HL-60/S4 treated with phorbol 12-myristate 13-acetate at 8.2 ng/mL for 4 days and 3 days (cell line): ENCODE measurements at regions not wholly inside any gene's neighbourhood (a gene's known extent, or its start where the extent isn't known, plus 50 kb on each side); places are given as distances from the start of the nearest gene placed in this dataset.
"Not testable (repeated sequence)": the region's sequence is repeated elsewhere in the genome, so short reads cannot be mapped to it uniquely, and the experiment has no call there.

Source experiments
- in situ Hi-C: fragments of 300-500 bp; cut with MboI; formaldehyde crosslinking; loops from 2 replicates; pipeline ENCODE4 v1.15.0; 2022; ENCODE audit warnings: low sequenced_read_pairs

DNA sequence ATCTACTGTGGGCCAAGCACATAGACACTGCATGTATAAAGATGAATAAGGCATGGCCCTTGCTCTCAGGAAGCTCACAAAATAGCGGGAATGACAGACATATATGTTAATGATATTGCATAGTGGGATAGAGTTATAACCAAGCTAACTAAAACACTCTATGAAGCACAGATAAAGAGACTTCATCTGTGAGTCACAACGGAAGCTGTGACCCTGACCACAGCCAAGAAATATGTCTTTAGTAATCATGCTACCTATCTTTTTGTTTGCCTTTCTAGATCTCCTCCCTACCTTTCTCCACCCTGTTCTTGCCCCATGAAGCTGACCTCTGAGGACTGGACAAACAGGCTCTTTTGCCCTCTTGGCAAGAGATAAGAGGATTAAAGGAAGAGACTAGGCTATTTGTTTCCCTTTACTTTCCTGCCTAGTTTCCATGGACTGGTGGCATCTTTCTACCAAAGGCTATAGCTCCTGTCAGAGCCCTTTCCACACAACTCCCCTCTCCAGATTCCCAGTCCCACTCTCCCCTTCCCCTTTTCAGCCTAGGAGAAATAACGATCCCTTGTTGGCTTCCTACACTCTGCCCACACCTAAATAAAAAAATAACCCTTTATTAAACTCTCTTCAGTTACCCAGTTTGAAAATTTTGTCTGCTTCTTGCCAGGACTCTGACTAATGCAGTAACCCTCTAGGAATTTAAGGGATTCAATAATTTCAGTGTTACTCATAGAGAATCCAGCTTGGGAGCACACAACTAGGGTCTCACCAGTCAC lies 504.9 kb upstream of the MARCKS start:
- in situ Hi-C loops, result no loop called here

DNA sequence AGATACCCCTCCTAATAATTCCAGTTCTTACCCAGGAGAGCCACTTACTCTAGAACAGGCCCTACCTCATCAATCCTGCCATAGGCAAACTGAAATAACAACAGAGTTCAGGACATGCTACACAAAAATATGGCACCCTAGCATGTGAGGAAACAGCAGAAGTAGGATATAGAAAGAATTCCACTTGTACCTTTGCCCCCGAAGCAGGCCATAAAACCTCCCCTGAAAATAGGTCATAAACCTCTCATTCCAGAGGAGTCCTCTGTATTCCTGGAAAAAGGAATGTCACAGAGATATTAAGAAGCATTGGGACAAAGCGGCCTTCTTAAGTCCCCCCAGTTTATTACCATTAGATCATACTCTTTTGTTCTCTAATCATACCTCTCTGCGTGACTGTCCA lies 504.3 kb upstream of the MARCKS start:
- in situ Hi-C loops, result no loop called here

DNA sequence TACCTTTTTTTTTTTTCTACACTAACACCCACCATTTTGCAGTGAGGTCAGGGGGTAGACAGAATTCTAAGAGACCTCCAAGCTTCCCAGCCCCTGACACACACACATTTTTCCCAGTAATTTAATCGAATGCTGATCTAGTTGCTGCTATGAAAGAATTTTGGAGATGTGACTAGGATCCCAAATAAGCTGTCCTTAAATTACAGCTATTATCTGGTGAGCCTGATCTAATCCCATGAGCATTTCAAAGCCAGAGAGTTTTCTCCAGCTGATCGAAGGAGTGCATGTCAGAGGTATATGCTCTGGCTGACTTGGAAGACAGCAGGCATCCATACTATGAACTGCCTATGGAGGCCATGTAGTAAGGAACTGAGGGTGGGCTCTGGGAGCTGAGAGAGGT lies 503.8 kb upstream of the MARCKS start:
- in situ Hi-C loops, result no loop called here

DNA sequence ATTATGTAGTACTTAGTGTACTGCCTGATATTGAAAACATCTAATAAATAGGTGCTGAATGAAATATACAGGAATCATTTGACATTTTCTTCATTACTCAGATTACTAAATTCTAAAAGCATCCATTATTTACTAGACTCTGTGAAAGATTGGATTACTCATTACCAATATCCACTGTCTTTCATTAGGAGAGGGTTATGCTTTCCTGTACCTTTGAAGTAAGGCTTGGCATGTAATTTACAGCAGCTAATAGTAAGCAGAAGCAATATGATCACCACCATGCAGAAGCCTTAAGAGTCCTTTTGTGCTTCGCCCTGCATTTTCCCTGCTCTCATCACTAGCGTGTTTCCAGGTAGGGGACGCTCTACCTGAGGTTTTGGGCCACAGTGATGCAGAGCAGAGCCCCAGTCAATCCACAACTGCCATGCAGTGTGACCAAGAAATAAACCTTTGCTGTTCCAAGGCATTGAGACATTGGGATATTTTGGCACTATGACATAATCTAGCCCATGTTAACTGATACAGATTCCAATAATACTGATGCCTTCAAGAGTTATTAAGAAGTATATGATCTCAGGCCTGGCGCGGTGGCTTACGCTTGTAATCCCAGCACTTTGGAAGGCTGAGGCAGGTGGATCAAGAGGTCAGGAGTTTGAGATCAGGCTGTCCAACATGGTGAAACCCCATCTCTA lies 502.8 kb upstream of the MARCKS start:
- in situ Hi-C loops, result no loop called here

DNA sequence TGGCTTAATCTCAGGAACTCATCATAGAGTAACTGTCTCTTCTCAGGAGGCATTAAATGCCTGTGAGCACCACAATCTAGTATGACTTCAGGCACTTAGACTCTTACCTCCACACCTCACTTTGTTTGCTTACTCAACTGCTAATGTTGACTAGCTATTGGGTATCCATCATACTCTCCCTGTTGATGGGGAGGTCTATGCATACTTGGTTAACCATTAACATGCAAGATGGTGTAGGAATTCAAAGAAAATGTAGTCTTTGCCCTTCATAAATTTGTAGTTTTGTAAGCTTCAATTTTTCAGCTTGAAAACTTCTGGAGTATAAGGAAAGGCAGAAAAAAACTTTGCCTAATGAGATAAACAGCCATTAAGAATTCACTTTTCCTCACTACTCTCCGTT lies 501.0 kb upstream of the MARCKS start:
- in situ Hi-C loops, result no loop called here

DNA sequence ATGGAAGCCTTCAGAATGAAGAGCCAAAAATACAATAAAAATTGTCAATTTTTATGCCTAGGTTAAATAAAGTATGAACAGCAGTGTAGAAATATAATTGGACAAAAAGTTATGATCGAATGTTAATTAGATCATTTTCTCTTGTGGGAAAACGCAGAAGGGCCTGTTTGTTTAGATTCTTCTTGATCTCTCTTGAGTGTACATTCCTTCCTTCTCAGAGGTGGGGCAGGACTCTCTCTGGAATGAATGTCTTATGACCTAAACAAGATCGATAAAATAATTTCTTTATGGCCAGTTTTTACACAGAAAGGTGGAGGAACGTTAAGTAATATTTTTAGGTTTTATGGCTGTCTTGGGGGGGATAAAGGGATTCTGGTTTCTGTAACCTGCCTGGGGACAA lies 500.1 kb upstream of the MARCKS start:
- in situ Hi-C loops, result no loop called here

DNA sequence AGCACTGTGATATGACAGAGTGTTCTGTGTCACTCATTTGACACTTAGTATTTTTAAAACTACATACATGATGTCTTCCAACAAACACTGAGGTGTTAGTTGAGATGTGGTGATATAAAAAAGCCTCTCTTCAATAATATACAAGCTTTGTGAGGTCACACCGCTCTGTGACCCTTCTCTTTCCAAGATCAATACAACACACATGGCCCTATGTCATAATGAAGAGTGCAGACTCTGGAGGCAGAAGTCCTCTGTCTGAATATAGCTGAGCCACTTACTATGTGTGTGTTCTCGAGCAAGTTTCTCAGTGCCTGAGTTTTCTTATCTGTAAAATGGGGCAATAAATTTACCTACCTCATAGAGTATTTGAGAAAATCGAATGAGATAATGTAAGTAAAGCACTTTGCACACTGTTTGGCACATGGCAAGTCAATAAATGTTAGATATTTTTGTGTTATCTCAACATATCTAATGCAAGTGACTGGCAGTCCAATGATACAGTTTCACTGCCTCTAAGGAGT lies 499.0 kb upstream of the MARCKS start:
- in situ Hi-C loops, result no loop called here

DNA sequence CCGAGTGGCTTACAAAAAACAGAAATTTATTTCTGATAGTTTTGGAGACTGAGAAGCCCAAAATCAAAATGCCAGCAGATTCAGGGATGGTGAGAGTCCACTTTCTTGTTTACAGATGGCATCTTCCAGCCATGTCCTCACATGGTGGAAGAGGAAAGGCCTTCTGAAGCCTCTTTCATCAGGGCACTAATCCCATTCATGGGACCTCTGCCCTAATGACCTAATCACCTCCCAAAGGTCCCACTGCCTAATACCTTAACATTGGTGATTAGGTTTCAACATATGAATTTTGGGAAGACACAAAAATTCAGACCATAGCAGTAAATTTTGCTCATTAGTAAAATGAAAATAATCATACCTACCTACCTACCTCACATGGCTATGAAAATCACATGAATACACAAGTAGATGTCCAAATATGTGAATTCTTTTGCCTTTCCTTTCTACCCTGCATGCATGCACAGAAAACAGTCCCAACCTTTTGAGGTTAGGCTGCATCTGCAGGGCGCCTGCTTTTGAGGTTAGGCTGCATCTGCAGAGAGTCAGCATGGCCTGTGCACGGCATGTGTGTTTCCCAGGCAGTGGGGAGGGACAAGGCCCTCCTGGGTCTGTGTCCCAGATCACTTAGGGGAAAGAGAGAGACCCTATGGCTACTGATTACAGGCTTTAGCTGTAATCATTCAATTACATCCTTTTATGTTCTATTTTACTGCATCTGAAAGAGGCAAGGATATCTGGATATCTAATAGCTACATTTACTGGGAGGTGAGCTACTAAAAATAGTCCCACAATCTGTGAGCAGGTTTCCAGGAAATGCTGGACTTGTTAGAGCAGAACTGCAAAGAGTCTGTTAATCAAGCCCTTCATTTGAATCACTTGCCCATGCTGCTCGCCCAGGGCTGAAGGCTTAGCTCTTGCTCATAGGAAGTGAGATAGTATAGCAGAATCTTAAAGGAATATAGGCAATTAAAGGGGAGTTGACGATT lies 497.7 kb upstream of the MARCKS start:
- in situ Hi-C loops, result no loop called here

DNA sequence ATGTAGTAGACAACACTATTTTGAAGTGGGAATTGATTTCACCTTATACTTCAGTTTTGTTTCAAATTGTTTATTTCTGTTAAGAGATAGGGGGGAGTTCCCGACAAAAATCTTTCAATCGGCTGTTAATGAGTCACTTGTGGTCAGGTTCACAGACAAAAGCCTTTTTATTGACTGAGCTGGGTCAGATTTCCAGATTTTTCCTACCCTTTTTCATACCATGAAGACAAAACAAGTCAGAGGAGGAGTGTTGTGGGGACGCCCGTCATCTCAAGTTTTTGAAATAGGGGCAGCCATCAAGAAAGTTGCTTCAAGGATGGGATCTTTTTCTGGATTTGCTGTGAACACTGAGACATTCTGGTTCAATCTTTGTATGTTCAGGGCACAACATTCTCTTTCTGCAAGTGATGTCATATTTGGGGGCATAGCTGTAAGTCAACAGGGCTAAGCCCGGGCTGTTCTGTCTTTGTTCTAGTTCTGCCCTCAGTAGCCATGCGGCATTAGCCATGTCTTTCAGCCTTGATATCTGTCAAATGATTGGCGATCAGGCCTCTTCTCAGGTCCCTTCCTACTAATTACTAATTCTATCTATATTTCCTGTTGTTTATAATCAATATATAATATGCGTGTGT lies 496.0 kb upstream of the MARCKS start:
- in situ Hi-C loops, result no loop called here

DNA sequence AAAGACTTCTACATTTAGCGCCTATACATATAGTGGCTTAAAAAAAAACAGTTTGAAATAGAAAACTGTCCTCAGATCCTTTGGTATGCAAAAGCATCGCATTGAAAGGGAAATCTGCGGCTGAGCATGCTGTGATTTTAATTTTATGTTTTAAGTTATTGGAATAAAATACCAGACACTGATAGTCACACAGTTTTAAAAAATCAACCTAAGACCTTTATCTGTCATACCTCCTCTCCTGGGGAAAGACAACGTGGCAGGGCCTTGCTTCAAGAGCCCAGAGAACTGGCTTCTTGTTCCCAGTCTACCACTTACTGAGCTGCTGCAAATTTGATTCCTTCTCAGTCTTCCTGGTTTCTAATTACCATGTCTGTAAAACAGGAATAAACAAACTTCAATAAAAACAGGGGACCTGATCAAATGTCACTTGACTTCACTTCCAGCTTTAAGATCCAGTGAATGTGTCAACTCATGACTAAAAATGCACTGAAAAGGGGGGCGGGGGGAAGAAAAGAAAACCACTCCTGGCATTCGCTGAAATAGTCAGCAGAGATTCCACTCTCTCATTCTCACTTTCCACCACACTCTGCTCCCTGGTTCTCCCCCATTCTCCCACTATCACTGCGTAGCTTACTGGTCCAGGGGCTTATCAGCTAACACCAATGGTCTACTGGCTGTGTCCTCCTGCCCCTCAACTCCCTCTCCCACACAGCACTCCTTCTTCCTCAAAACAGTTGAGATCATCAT lies 494.7 kb upstream of the MARCKS start:
- in situ Hi-C loops, result no loop called here

DNA sequence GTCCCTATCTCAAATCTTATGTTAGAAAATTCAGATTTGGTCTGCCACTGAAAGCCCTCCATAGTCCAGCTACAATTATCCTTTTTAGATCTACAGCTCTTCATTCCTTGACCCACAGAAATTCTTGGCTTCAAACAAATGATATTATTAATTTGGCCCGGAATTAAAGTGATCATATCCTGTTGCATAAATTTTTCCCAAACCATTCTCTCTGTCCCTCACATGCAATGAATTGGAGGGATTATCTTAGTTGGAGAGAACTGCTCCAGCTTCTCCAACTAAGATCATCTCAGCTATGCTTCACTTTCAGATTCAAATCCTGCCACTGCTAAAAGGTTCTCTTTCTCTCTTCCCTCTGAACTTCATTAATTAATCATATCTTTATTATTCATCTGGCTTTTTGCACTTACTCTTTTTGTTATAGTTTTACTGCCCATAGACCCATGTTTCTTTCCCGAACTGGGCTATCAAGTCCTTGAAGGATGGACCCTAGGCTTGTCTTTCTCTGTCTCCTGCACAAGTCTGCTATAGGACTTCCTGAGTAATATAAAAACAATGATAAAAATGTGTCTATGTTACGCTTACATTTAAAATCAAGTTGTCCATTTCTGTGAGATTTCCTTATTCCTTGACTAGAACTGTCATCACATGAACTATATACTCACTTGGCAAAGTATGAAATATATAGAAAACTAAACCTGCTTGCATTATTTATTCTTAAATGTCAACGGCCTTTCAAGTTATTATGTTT lies 493.9 kb upstream of the MARCKS start:
- in situ Hi-C loops, result no loop called here

DNA sequence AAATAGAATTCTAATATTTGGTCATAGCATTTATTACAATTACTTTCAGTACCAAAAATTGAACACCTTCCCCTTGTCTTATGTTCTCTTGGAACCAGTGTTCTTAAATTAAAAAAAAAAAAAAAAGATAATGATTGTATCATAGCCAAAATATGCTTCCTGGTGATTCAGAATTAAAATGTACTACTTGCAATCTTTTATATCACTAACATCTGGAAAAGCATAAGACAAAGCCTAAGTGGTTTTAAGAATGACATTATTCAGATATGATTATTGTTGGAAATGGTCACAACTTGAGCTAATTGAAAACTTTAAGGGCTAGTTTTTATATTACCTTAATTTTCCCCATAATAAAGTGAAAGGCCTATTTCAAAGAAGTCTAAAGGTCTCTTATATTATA lies 493.3 kb upstream of the MARCKS start:
- in situ Hi-C loops, result no loop called here

DNA sequence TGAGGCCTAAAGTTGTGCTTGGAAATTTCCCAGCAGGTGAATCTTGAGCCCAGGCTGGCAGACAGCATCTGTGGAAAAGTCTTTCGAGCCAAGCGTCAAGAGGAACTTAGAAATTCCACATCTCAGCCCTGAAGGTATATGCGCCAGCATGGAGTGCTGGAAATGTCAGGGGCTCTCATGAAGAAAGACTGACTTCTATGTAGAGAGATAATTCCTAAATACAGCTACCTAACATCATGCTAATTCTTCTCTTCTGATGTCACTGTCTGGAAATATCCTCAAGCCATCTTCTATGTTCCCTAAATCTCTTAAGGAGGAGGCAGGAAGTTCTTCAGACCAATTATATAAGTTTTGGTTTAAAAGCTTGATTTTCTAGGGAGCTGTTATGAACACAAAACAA lies 492.4 kb upstream of the MARCKS start:
- in situ Hi-C loops, result no loop called here

DNA sequence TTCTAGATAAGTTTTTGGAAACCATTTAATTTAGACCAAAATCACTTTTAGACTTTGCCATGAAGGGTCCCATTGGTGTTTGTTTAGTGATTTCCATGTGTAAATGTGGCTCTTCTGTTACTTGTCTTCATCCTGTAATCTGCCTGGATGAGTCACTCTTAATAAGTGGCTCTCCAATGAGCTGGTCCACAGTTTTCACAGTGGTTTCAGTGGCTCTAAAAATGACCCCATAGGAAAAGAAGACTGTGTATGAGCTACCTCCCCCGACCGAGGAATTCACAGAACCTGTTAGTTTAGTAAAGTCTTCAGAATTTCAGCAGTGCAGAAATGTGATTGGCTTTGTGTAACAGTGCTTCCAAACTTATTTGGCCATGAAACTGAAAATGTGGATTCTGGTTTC lies 492.0 kb upstream of the MARCKS start:
- in situ Hi-C loops, result no loop called here

DNA sequence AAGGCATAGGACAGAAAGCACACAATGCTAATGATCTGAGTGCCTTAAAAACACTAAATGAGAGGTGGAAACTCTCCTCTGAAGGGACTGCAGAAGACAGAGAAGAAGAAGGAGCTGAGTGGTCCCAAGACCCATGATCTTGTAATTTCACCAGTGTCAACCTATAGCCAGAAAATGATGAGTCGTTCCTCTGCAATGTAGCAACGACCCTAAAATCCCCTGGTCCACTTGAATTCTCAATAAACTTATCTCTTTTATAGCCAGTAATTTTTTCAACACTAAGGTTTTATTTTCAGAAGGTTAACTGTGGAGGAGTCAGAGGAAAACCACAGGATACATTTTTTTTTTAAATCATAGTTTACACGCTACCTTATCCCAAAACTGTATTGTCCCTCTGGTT lies 490.6 kb upstream of the MARCKS start:
- in situ Hi-C loops, result no loop called here

DNA sequence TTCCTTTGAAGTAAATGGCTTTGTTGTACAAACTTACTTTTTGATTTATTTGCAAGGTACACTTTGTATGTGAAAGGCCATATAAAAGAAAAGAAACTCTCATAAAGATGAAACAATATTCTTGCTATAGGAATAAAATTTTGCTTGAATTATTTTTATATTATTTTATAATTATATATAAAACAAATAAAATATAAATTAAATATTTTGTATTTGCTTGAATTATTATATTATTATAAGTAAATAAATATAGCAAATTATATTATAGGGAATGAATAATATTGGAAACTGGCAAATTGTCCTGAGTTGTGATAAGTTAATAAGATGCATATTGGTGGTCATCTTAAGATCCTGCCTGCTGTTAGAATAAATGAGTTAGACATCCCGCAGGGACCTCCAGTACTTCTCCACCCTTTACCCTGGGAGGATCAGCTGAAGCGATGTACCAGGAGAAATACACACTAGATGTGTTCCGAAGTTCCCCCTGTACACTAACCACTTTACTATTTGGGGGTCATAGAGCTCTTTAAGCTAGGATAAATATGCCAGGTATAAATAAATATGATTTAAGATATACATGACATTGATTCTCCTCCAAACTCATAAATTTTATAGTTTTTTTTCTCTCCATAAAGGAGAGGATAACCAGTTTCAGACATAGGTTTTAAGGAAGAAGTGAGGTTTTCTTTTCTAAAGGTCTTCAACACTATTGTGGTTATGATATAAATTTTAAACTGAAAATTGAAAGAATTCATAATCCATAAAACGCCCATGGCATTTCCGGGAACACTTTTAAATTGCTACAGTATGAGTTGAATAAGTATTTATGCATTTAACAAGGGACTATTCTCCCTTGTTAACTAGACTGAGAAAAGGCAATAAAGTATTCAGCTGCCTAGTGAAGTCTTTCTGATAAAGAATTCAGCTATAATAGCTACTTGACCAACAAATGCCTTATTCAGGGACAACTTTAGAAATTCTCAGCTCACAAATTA lies 486.3 kb upstream of the MARCKS start:
- in situ Hi-C loops, result no loop called here

DNA sequence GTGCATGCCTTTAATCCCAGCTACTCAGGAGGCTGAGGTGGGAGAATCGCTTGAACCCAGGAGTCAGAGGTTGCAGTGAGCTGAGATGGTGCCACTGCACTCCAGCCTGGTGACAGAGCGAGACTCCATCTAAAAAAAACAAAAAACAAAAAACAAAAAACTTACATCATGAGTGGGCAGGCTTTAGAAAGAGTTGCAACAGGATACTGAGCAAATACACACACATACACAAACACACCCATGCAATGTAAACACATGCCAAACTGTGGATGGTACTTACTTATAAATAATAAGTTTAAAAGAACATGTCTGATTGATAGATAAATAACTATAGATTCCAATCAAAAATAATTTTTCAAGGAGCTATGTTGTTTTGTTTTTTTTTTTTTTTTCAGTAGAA lies 481.7 kb upstream of the MARCKS start:
- in situ Hi-C loops, result not testable (repeated sequence)
